Activated CD4-positive, alpha-beta T cell treated with anti-CD3 and anti-CD28 coated beads for 36 hours (primary cell): ENCODE measurements at regions not wholly inside any gene's neighbourhood (a gene's known extent, or its start where the extent isn't known, plus 50 kb on each side); places are given as distances from the start of the nearest gene placed in this dataset.

Experiments used
- ATAC-seq: fragments of 200-7000 bp; cut with Tn5 transposase; one replicate; pipeline ENCODE4 v1.10.0; 2021; ENCODE audit warnings: mild to moderate bottlenecking, moderate library complexity
- CTCF ChIA-PET: fragments of 350-600 bp; sonication (Branson Sonifier 250); formaldehyde crosslinking; loops from one replicate; lab custom pipeline; 2021; ENCODE audit warnings: antibody characterized with exemption; lab: Charles Lee
- POLR2A ChIA-PET: fragments of 350-600 bp; sonication (Branson Sonifier 250); formaldehyde crosslinking; loops from one replicate; lab custom pipeline; 2021; ENCODE audit warnings: antibody characterized with exemption, inconsistent platforms; lab: Charles Lee
- DNase-seq: peaks from one replicate; pipeline ENCODE4 v3.0.0-alpha.2; 2020
- H3K27ac Mint-ChIP-seq: one replicate; pipeline ENCODE4 v1.8.0; 2021; ENCODE audit warnings: mixed read lengths
- H3K27me3 Mint-ChIP-seq: one replicate; pipeline ENCODE4 v1.8.0; 2021; ENCODE audit warnings: mixed read lengths
- H3K36me3 Mint-ChIP-seq: one replicate; pipeline ENCODE4 v1.8.0; 2021; ENCODE audit warnings: low read depth, mixed read lengths
- H3K4me1 Mint-ChIP-seq: one replicate; pipeline ENCODE4 v1.8.0; 2021; ENCODE audit warnings: mixed read lengths
- H3K4me3 Mint-ChIP-seq: one replicate; pipeline ENCODE4 v1.8.0; 2021; ENCODE audit warnings: mild to moderate bottlenecking, moderate library complexity, mixed read lengths
- H3K9me3 Mint-ChIP-seq: one replicate; pipeline ENCODE4 v1.8.0; 2021; ENCODE audit warnings: low read depth, mixed read lengths
- intact Hi-C, 2 experiments: fragments of 100-400 bp; cut with DNase I in 1 of 2; cut with micrococcal nuclease in 1 of 2; formaldehyde crosslinking; loops; one replicate each; pipeline versions ENCODE4 v1.14.2 to v1.15.1; 2022 to 2024; cut with DNase I, micrococcal nuclease

- no peaks in the 10 kb centered on the region for H3K36me3 Mint-ChIP-seq
These were observed 717.8 kb downstream of the JRKL start for GRCh38 chr11:97107604-97108003.

GRCh38 chr11:97109078-97109477 is 719.3 kb downstream of the JRKL start:
- H3K4me1 Mint-ChIP-seq = no peaks in the 10 kb centered on the region
- intact Hi-C loops = no loop called here
- no peak overlapping the region for H3K27ac Mint-ChIP-seq
- ATAC-seq = no peak
- no peaks in the 10 kb centered on the region for H3K27me3 Mint-ChIP-seq
- peaks cover 5% of the 10 kb centered on the region for H3K9me3 Mint-ChIP-seq
- no peak overlapping the region for H3K4me3 Mint-ChIP-seq
- H3K36me3 Mint-ChIP-seq = no peaks in the 10 kb centered on the region
- CTCF ChIA-PET = no interaction called here
- DNase-seq = no peak
- POLR2A ChIA-PET = no interaction called here

More at GRCh38 chr11:97107604-97108003, 717.8 kb downstream of the JRKL start:
- H3K27me3 Mint-ChIP-seq = no peaks in the 10 kb centered on the region
- no peak overlapping the region for H3K27ac Mint-ChIP-seq
- ChIA-PET CTCF (no interaction called here), POLR2A (no interaction called here)
- H3K9me3 Mint-ChIP-seq = peaks cover 5% of the 10 kb centered on the region
- DNase-seq (no peak), ATAC-seq (no peak)
- no peaks in the 10 kb centered on the region for H3K4me1 Mint-ChIP-seq
- H3K4me3 Mint-ChIP-seq = no peak overlapping the region
- intact Hi-C loops = no loop called here

DNA sequence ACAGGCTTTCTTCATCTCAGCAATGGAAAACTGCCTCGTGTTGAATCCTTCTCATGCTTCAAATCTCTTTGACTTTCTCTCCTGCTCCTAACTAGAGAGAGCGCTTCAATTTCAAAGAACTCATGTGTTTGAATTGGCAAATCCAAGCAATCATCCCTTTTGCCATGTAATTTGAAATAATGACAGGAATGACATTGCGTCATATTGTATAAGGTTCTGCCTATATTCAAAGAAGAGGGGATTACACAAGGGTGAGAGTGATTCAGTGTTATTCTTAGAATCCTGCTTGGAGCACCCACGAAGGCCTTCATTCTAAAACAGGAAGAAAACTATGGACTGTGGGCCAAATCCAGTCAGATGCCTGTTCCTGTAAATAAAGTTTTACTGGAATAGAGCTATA is 720.6 kb downstream of the JRKL start:
- intact Hi-C loops = no loop called here

GRCh38 chr11:97111559-97111958 is 721.7 kb downstream of the JRKL start:
- Mint-ChIP-seq H3K27ac (no peak overlapping the region), H3K4me1 (no peaks in the 10 kb centered on the region)

More for the DNA sequence above, 720.6 kb downstream of the JRKL start:
- POLR2A ChIA-PET = no interaction called here
- ATAC-seq (no peak), DNase-seq (no peak)
- H3K4me1 Mint-ChIP-seq = no peaks in the 10 kb centered on the region
- no peaks in the 10 kb centered on the region for H3K36me3 Mint-ChIP-seq
- H3K27ac Mint-ChIP-seq = no peak overlapping the region
- CTCF ChIA-PET = no interaction called here
- no peaks in the 10 kb centered on the region for H3K27me3 Mint-ChIP-seq
- peaks cover 5% of the 10 kb centered on the region for H3K9me3 Mint-ChIP-seq
- H3K4me3 Mint-ChIP-seq = no peak overlapping the region

GRCh38 chr11:97118614-97119200 is 728.9 kb downstream of the JRKL start:
- intact Hi-C loops = no loop called here
- H3K27ac Mint-ChIP-seq = no peak overlapping the region
- peaks cover 3% of the 10 kb centered on the region for H3K9me3 Mint-ChIP-seq
- no peak for DNase-seq
- no peaks in the 10 kb centered on the region for H3K36me3 Mint-ChIP-seq
- H3K4me3 Mint-ChIP-seq = no peak overlapping the region
- ChIA-PET POLR2A (no interaction called here), CTCF (no interaction called here)
- ATAC-seq = no peak
- H3K27me3 Mint-ChIP-seq = no peaks in the 10 kb centered on the region
- H3K4me1 Mint-ChIP-seq = no peaks in the 10 kb centered on the region

More at GRCh38 chr11:97111559-97111958, 721.7 kb downstream of the JRKL start:
- Mint-ChIP-seq H3K27me3 (no peaks in the 10 kb centered on the region), H3K36me3 (no peaks in the 10 kb centered on the region), H3K9me3 (peaks cover 6% of the 10 kb centered on the region), H3K4me3 (no peak overlapping the region)
- DNase-seq (no peak), ATAC-seq (no peak)
- POLR2A ChIA-PET = no interaction called here
- CTCF ChIA-PET = no interaction called here
- intact Hi-C loops = no loop called here

GRCh38 chr11:97123237-97123636 is 733.4 kb downstream of the JRKL start:
- H3K9me3 Mint-ChIP-seq = peaks cover 7% of the 10 kb centered on the region
- no peak overlapping the region for H3K27ac Mint-ChIP-seq
- H3K4me3 Mint-ChIP-seq = no peak overlapping the region
- H3K36me3 Mint-ChIP-seq = no peaks in the 10 kb centered on the region
- CTCF ChIA-PET = no interaction called here
- no peaks in the 10 kb centered on the region for H3K27me3 Mint-ChIP-seq
- POLR2A ChIA-PET = no interaction called here
- ATAC-seq (no peak), DNase-seq (no peak)
- H3K4me1 Mint-ChIP-seq = no peaks in the 10 kb centered on the region
- intact Hi-C loops = no loop called here

DNA sequence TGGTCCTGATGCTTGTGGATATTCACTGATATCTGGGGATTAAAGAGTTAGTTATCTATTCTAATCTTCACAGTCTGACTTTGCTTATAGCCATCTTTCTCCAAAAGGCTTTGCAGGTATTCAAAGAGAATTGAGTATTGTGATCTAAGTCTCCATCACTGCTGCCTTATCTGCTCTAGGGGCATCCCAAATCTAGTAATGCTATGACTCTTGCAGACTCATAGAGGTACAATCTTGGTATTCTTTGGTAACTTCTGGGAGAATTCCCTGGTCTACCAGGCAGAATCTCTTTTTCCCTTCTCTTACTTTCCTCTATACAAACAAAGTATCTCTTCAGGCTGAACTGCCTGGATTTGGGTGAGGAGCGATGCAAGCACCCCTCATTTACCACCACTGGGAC is 746.3 kb downstream of the JRKL start:
- no peak for DNase-seq
- Mint-ChIP-seq H3K4me1 (no peaks in the 10 kb centered on the region), H3K36me3 (no peaks in the 10 kb centered on the region), H3K27ac (no peak overlapping the region), H3K27me3 (no peaks in the 10 kb centered on the region), H3K9me3 (peaks cover 37% of the 10 kb centered on the region), H3K4me3 (no peak overlapping the region)
- CTCF ChIA-PET = no interaction called here
- no peak for ATAC-seq
- POLR2A ChIA-PET = no interaction called here
- intact Hi-C loops = no loop called here

GRCh38 chr11:97140885-97141494 is 751.2 kb downstream of the JRKL start:
- H3K9me3 Mint-ChIP-seq = peaks cover 26% of the 10 kb centered on the region
- DNase-seq (no peak), ATAC-seq (no peak)
- CTCF ChIA-PET = interaction anchor here (0.5 kb wide), 1 partner anchor 677 kb away, joined by 3 read pairs; no protein-coding TSS in a partner anchor
- no peaks in the 10 kb centered on the region for H3K36me3 Mint-ChIP-seq
- no peak overlapping the region for H3K27ac Mint-ChIP-seq
- POLR2A ChIA-PET = no interaction called here
- no peaks in the 10 kb centered on the region for H3K4me1 Mint-ChIP-seq
- H3K27me3 Mint-ChIP-seq = no peaks in the 10 kb centered on the region
- no peak overlapping the region for H3K4me3 Mint-ChIP-seq
- intact Hi-C loops = loop anchor here in 1 of 2 experiments (1.0 kb wide), 1 partner anchor 677 kb away; no protein-coding TSS in a partner anchor

- Mint-ChIP-seq H3K27ac (no peak overlapping the region), H3K4me1 (no peaks in the 10 kb centered on the region), H3K27me3 (no peaks in the 10 kb centered on the region), H3K4me3 (no peak overlapping the region), H3K9me3 (peaks cover 26% of the 10 kb centered on the region), H3K36me3 (no peaks in the 10 kb centered on the region)
- intact Hi-C loops = no loop called here
- DNase-seq (no peak), ATAC-seq (no peak)
- CTCF ChIA-PET = no interaction called here
- POLR2A ChIA-PET = no interaction called here
These were observed 753.6 kb downstream of the JRKL start for GRCh38 chr11:97143463-97143862.

DNA sequence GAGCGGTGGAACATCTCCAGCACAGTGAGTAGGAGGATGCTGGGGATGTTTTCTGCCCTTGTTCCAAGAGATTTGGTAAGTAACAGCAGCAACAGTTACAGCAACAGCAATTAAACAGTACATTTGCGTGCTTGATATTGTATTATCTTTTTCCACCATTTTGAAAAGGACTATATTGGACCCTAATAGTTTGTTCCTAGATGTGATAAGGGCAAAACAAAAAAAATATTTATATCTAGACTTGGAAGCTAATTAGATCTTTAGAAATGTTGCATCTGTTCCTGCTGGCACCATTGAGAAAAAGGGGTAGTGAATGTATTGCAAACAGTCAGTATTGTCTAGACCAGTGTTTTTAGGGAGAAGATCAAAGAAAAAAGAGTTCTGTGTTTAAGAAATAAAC is 759.9 kb downstream of the JRKL start:
- no peak for ATAC-seq
- no peak overlapping the region for H3K27ac Mint-ChIP-seq
- ChIA-PET CTCF (no interaction called here), POLR2A (interaction anchor here (0.6 kb wide), 1 partner anchor 12 kb away, joined by 4 read pairs; no protein-coding TSS in a partner anchor)
- H3K27me3 Mint-ChIP-seq = no peaks in the 10 kb centered on the region
- DNase-seq = no peak
- no peaks in the 10 kb centered on the region for H3K4me1 Mint-ChIP-seq
- H3K36me3 Mint-ChIP-seq = no peaks in the 10 kb centered on the region
- intact Hi-C loops = no loop called here
- H3K4me3 Mint-ChIP-seq = no peak overlapping the region
- peaks cover 6% of the 10 kb centered on the region for H3K9me3 Mint-ChIP-seq

GRCh38 chr11:97157221-97157740 is 767.5 kb downstream of the JRKL start:
- ATAC-seq = no peak
- H3K27me3 Mint-ChIP-seq = no peaks in the 10 kb centered on the region
- peaks cover 2% of the 10 kb centered on the region for H3K9me3 Mint-ChIP-seq
- DNase-seq = no peak
- H3K4me1 Mint-ChIP-seq = no peaks in the 10 kb centered on the region
- H3K27ac Mint-ChIP-seq = no peak overlapping the region
- H3K4me3 Mint-ChIP-seq = no peak overlapping the region
- H3K36me3 Mint-ChIP-seq = no peaks in the 10 kb centered on the region
- ChIA-PET CTCF (interaction anchor here (0.6 kb wide), 2 partner anchors 26 to 1752 kb away, joined by 3 read pairs; no protein-coding TSS in a partner anchor), POLR2A (no interaction called here)
- intact Hi-C loops = no loop called here

GRCh38 chr11:97158243-97158642 is 768.4 kb downstream of the JRKL start:
- H3K36me3 Mint-ChIP-seq = no peaks in the 10 kb centered on the region
- H3K4me3 Mint-ChIP-seq = no peak overlapping the region
- H3K9me3 Mint-ChIP-seq = peaks cover 2% of the 10 kb centered on the region
- intact Hi-C loops = no loop called here
- ChIA-PET CTCF (no interaction called here), POLR2A (no interaction called here)
- H3K4me1 Mint-ChIP-seq = no peaks in the 10 kb centered on the region
- ATAC-seq = no peak
- no peak for DNase-seq
- no peak overlapping the region for H3K27ac Mint-ChIP-seq
- H3K27me3 Mint-ChIP-seq = no peaks in the 10 kb centered on the region
